ENCODE measurements at regions not wholly inside any gene's neighbourhood (a gene's known extent, or its start where the extent isn't known, plus 50 kb on each side); places are given as distances from the start of the nearest gene placed in this dataset.
A peak's percentile ranks its signal among the peaks of the same experiment; 100 is the strongest.
"Not testable (repeated sequence)": the region's sequence is repeated elsewhere in the genome, so short reads cannot be mapped to it uniquely, and the experiment has no call there.

DNA sequence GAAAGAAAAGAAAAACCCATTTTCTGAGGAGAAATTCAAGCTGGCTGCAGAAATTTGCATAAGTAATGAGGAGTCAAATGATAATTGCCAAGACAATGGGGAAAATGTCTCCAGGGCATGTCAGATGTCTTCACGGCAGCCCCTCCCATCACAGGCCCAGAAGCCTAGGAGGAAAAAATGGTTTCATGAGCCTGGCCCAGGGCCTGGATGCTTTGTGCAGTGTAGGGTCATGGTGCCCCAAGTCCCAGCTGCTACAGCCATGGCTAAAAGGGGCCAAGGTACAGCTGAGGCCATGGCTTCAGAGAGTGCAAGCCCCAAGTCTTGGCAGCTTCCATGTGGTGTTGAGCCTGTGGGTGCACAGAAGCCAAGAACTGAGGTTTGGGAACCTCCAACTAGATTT is 283.9 kb upstream of the PREP start:
- not testable (repeated sequence) for DNase-seq

DNA sequence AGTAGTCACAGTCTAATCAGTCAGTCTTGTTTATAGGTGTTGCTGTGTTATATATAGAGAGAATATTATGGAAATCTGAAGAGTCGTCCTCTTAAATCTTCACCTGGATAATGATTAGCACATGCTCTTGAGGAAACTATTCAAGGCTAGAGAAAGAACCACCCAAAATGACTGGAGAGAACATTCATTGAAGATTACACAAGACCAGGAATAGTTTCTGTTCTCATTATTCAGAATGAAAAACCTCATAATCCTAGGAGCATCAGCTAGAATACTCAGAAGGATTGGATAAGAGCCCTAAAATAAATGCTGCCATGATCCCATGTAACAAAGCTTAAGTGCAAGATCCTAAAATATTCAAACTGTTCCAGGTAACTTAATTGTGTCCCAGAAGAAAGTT is 278.2 kb upstream of the PREP start:
- DNase-seq: no peak

DNA sequence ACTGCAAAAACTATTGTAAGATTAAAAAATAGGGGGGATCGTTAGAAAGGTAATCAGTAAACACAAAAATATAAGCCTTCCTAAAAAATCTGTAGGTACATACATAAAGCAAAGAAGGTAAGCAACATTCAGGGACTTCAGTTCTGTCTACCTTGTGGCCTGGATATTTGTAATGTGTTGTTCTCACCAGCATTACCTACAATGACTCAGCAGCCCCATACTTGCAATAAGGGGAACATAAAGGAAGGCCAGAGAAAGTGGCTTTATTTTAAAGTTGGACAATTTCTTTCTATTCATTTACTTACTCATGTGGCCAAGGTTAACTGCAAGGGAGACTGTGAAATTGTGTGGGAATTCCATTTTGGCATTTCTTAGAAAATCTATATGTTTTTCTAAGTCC is 277.2 kb upstream of the PREP start:
- DNase-seq: no peak

DNA sequence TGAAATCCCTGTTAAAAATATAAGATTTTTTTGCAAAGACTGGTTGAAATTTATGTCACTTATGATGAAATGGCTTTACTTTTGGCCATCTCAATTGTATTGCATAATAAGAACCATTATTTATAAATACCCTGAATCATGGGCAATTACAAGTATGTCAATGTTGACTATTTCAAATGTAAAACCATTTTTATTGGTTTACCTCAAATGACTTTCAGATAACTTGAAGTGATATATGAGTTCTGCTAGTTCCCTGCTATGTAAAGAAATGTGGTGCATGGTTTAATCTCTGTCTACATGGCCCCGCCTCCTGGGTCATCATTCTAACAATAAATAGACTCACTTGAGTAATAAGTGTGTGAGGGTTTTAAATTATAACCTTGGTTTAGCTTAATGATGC is 275.6 kb upstream of the PREP start:
- no peak for DNase-seq

DNA sequence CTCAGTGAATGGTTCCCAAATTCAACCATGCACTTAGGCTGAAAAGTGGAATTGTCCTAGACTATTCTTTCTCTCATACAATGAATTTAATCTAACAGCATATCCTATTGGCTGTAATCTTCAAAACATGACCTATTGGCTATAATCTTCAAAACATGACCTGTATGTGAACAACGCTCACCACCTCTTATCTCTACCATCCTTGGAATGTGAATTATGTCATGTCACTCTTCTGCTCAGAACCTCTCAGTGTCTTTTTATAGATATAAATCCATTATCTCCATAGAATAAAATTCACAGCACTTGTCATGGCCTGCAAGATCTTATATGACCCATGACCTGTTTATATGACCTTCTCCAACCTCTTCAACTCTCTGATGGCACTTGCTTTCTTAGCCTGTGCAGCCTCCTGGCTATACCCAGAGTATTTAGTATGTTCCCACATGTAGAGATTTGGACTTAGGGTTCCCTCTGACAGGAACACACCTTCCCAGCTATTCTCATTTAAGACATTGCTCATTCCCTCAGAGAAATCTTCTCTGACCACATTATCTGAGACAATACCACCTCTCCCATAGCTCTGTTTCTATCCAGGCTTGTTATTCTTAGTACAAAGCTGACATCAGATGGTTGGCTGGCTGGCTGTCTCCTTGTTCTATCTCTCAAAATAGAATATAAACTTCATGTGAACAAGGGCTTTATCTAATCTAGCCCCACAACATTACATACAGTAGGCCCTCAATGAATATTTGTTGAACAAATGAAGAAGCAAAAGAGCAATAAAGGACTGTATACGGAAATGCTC is 275.0 kb upstream of the PREP start:
- DNase-seq: no peak

DNA sequence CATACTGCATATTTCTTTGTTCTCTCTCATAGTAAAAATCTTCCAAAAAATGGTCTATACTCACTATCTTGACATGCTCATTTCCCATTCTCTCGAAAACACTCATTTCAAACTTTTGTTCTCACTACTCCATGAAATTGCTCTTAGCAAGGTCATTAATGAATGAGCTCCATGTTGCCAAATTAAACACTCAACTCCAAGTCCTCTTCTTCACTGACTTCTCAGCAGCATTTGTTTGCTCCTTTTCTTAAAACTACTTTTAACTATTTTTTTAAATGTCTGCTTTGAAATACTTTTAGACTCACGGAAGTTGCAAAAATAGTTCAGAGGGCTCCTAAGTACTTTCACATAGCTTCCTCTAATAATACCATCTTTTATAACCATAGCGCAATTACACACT is 274.0 kb upstream of the PREP start:
- no peak for DNase-seq

DNA sequence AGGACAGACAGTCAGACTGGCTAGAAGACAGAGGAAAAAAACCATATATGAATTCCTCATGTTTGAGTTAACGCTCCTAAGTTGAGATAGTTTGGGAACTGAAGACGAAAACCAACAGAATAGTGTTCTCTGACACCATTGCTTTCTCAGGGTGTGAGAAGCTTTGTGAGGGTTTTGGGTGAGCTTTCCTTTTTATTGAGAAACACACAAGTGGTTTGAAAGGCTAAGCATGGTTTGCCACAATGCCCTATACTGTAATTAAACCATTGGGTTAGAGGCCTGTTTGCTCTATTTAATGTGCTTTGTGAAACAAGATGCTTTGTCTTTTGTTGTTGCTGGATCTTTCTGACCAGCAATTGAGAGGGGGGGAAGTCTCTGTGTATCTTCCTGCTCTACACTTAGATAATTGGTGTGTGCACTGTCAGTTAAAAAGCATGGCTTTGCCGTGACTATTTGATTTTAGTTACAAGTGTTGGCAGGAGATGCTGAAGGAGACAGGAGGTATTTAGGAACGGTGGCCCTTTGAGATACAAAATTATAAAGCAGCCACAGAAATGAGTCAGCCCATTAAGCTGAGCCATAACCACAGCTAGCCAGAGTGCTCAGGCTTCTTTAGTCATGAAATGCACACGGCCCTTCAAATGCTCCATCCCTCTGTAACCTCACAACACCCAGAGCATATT is 273.0 kb upstream of the PREP start:
- peak; percentile 55 for DNase-seq

DNA sequence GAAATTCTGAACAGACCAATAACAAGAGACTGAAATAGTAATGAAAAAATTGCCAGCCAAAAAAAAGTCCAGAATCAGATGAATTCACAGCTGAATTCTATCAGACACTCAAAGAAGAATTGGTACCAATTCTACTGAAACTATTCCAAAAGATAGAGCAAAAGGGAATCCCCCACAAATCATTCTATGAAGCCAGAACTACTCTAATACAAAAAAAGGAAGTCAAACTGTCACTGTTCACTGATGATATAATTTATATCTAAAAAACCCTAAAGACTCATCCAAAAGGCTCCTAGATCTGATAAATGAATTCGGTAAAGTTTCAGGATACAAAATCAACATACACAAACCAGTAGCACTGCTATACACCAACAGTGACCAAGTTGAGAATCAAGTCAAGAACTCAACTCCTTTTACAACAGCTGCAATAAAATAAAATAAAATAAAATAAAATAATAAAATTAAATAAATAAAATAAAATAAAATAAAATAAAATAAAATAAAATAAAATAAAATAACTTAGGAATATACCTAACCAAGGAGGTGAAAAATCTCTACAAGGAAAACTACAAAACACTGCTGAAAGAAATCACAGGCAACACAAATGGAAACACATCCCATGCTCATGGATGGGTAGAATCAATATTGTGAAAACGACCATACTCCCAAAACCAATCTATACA is 270.1 kb upstream of the PREP start:
- DNase-seq: not testable (repeated sequence)

DNA sequence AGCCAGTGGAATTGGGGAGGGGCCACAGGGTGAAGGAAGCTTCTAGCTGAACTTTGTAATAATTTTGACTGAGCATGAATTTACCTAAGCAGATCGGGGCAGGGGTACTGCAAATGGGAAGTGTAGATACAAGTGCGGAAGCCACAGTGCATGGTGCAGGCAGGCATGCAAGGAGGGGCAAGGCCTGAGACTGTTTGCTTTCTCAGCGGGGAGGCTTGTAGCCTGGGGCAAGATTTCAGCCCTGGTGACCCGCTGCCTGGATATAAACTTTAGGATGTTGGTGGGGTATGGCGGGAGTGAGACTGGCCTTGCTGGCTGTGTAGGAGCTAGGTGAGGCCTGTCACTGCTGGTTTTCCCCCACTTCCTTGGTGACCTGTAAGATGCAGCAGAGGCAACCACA is 266.4 kb upstream of the PREP start:
- DNase-seq: no peak

DNA sequence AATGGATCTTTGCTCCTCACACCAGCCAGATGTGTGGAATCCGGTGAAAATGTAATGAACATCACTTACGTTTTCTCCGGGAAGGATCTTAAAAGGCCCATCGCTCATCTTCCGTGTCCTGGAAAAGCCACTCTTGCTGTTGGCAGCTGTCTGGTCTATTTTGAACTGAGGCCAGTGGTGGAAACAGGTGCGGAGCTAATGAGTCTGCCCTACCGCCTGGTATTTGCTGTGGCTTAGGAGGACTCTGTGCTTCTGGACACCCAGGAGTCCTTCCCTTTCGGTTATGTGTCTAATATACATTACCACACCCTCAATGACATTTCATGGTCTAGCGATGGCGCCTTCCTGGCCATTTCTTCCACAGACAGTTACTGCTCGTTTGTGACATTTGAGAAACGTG is 264.2 kb upstream of the PREP start:
- DNase-seq: no peak

DNA sequence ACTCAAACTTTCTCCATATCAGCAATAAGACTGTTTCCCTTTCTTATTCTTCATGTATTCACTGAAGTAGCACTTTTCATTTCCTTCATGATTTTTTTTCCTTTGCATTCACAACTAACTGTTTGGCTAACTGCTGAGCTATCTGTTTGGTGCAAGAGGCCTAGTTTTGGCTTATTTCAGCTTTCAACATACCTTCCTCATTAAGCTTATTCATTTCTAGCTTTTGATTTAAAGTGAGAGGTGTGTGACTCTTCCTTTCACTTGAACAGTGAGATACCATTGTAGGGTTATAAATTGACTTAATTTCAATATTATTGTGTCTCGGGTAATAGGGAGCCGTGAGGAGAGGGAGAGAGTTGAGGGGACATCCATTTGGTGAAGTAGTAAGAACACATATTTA is 262.0 kb upstream of the PREP start:
- no peak for DNase-seq

DNA sequence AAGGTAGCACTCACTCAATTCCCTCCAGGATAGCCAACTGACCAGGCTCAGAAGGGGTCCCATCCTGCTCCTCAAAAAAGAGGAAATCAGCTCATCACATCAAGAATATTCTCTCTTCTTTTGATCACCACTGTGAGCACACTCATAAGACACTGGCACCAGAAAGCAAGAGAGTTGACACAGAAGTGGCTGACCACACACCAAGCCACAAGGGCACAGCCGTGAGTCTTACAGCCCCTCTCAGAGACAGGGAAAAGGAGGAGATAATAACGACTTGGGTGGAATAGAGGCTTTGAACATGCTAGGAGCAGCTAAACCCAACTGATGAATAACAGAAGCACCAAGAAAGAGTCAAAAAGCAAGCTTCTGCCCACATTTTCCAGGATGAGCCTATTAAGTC is 249.1 kb upstream of the PREP start:
- no peak for DNase-seq

DNA sequence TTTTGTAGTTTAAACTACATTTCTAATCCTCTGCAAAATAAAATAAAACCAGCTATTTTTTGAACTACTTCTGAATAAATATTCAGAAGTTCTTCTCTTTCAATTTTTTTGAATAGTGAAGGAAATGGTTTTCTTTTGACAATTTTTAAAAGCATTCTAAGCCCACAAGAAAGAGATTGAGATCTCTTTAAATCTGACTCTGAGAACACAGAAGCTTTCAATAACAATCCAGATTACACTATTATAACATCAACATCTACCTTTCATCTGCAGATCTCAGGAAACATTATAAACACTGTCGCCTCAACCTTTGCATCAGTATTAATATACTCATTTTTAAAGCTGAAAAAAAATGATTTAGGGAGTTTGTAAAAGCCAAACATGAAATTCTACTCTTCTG is 247.5 kb upstream of the PREP start:
- DNase-seq: no peak

DNA sequence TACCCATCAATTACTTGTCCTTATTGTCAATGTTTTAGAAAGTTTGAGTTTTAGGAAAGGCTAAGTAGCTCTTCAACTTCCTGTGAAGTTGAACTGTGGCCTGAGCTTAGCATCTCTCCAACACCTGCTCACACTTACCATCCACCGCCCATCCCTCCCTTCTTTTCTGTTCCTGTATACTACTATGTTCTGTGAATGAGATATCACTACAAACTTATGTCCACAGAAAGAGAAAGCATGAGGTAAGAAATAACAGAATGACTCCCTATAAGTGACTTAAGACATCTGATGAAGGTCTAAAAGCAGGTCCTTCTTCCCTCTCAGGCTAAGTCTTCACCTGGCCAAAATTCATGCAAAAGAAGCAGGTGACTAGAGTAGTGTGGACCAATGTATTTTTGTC is 246.3 kb upstream of the PREP start:
- no peak for DNase-seq

DNA sequence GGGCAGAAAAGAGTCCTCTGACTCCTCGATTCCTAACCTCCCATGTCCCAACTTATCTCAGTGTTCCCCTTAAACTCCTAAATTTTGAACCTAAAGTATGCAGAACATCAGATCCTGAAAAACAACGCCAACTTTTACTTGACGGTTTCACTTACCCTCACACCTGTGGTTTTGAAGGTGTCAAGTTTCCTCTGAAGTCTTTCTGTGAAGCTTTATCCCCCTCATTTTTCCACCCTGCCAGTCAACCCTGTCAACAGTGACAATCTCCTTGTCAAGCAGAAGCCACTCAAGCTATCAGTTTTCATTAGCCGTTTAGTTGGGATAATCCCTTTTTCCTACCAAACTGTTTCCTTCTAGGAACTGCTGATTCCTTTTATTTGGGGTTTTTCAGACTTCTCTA is 245.4 kb upstream of the PREP start:
- DNase-seq: no peak

DNA sequence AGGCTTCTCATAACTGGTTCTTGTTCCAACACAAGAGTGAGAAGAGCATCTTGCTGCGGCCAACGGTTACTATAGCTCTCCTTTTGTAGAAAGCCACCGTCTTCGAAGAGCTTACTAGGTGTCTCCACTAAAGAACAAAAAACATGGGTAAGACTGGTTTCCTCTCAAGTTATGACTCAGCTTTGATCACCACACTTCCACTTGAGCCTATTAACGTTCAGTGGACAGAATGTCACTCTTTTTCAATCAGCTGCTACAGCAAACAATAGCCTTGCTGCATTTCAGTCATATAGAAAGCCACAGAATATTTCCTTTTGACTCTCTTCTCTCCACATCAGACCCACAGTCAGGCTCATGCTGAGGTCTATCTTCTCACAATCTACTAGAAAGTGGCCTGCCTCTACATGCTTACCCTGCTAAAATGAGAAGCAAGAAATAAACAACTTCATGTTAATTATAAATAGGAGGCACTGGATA is 243.5 kb upstream of the PREP start:
- no peak for DNase-seq

DNA sequence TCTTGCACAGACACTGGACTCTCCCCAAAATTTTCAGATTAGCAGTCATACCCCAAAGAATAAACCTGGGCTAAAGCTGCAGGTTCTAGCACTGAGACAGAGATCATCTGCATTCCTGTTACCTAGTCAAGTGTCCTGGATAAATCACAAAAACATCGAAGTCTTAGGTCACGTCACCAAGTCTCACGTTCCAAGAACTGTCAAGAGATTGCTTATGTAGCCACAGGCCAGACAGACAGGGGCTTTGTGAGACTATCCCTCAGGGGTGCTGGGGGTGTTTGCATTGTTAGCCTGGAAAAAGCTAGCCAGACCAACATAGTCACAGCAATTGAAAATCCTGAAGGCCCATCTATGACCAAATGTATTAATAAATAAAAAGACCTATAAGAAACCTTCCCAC is 243.1 kb upstream of the PREP start:
- DNase-seq: no peak

DNA sequence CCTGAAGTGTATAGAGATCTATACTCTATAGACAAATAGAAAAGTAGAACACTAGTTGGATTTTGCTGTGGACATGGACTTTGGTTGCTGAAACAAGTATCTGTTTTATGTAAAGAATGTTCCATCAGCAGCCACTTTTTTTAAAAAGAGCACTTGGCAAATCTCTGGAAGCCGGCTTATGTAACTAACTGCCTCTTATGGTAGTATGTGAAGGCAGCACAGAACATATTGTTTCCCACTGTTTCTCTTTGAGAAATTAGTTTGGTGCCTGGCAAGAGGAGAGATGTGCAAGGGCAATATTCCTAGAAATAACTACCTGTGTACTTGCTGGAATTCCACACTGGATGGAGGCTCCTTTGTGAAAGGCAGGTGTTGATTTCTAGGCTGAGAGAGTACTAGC is 242.3 kb upstream of the PREP start:
- no peak for DNase-seq

DNA sequence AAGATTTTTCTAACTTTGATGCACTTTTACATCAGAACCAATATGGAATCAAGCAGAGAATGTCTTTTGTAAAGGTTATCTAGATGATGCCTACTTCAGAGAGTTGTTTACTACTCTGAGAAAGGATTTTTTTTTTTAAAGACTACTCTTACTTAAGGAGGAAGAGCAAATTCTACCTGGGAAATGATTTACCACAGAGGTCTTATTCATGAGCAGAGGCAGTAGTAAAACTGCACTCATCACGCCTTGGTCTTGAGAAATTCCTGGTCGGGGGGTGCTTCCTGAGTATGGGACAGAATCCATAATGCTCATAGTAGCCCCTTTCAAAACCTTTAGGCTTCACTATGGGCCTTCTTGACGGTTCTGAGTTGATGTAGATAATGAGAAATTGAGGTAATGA is 241.8 kb upstream of the PREP start:
- DNase-seq: no peak

DNA sequence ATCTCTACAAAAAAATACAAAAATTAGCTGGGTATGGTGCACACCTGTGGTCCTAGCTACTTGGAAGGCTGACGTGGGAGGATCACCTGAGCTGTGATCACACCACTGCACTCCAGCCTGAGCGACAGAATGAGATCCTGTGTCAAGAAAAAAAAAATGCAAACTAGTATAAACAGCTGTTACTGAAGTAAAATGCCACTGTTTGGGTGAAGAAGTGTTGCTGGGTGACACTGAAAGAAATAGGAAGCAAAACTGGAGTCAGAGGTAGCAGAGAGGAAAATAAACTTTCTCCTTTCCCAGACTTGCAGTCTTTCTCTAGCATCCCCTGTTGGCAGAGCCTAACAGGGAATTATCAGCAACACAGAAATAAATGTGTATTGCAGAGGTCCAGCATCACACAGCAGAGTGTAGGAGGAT is 241.2 kb upstream of the PREP start:
- DNase-seq: no peak

DNA sequence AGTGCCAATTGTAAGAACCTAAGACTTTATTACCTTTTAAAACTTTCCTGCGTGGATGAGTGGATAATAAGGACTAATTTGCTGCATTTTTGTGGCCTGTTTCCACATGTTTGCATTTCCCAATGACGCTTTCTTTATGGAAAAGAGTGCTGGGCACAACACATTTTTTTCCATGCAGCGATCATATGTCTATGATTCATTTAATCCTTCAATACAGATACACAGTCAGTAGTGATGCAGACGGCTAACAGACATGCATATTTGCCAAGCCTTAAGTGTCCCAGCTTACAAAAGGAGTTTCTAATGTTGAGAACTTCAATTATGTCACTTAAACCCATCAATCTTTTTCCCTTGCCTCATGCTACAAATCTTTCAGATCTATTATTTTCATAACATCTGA is 239.8 kb upstream of the PREP start:
- DNase-seq: no peak

DNA sequence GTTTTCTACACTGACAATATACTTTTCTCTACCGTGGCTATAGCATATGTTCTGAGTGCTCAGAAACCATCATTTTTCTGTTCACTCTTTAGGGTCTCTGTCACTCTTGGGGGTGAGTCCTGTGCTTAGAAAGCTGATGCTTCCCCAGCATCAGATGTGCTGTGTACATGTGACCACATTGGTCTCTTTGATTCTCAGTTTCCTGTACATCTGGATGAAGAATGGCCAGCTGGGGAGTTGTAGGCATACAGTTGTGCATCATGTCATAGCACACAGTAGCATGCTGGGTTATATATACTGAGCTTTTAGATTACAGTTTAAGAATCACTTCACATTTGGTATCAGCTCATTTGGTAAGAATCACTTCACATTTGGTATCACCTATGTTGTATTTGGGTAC is 238.6 kb upstream of the PREP start:
- DNase-seq: no peak

DNA sequence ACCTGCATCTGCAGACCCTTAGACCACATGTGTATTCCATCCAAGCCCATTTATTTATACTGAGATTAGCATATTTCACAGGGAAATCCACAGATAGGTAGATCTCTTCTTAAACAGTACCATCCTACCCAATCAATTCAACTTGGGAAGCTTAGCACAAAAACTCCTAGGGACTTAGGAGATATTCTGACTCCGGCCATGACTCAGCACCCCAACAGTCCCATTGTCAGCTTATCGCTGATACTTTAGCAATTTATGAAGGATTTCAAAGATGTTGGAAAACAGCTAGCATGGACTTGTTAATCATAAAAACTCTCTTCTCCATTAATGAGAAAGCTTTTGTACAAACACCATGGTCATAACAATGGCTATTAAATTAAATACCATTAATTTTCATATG is 236.2 kb upstream of the PREP start:
- no peak for DNase-seq

DNA sequence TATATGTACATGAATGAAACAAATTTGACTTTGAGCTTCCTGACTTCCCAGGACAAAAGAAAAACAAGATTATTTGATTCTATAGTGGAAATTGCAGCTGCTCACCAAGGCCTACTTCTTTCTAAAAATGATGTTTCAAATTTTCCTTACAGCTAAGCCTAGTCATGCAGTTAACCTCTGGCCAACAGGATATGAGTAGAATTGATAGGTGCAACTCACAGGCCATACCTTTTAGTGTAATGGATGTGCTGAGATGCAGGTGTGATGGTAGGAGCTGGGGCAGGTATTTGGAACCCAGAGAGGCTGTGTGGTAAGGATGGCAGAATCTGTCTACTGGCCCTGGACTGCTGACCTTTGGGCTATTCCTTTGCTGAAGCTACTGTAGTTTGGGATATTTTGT is 230.9 kb upstream of the PREP start:
- no peak for DNase-seq

Data from NCI-H2107 (cell line).